Caco-2 (cell line): ENCODE measurements at regions not wholly inside any gene's neighbourhood (a gene's known extent, or its start where the extent isn't known, plus 50 kb on each side); places are given as distances from the start of the nearest gene placed in this dataset.
"Not testable (repeated sequence)": the region's sequence is repeated elsewhere in the genome, so short reads cannot be mapped to it uniquely, and the experiment has no call there.

ENCODE experiments used
- BruUV-seq: library from RNA; stranded (reverse); fragments of 400-500 nt; replicated peaks from 2 replicates; lab custom pipeline; 2021; lab: Mats Ljungman, UMichigan
- CTCF ChIA-PET: fragments of 300-600 bp; sonication (Branson Sonifier 250); formaldehyde crosslinking; loops from one replicate; lab custom pipeline; 2022; ENCODE audit warnings: antibody characterized with exemption; lab: Charles Lee
- POLR2A ChIA-PET: fragments of 300-600 bp; sonication (Branson Sonifier 250); formaldehyde crosslinking; loops from one replicate; lab custom pipeline; 2022; ENCODE audit warnings: antibody characterized with exemption; lab: Charles Lee
- DNase-seq, 2 experiments: peaks; one replicate each; pipeline versions ENCODE4 v3.0.0 to v3.0.0-alpha.2; 2020 to 2022
- H3K27me3 ChIP-seq: replicated peaks from 2 replicates; pipeline ENCODE4 v1.6.0; 2011; ENCODE audit warnings: low read length; ENCODE audit not compliant: control insufficient read depth, insufficient read depth
- H3K36me3 ChIP-seq: 2 replicates; pipeline ENCODE4 v1.5.1; 2011; ENCODE audit warnings: low read length; ENCODE audit not compliant: control insufficient read depth, insufficient read depth
- H3K4me1 ChIP-seq: fragments of 250-450 bp; sonication (Bioruptor Pico); 2 replicates; pipeline ENCODE4 v1.5.1; 2020; ENCODE audit warnings: mild to moderate bottlenecking
- H3K4me3 ChIP-seq: 2 replicates; pipeline ENCODE4 v1.5.1; 2011; ENCODE audit warnings: low read depth, mild to moderate bottlenecking, control low read depth, low read length
- H3K9me3 ChIP-seq: fragments of 250-450 bp; sonication (Bioruptor Pico); 2 replicates; pipeline ENCODE4 v1.5.1; 2020; ENCODE audit warnings: mild to moderate bottlenecking, moderate library complexity
- H3K27ac Mint-ChIP-seq: one replicate; pipeline ENCODE4 v1.8.0; 2022; ENCODE audit warnings: mixed read lengths; ENCODE audit not compliant: unreplicated experiment
- H3K27me3 Mint-ChIP-seq: one replicate; pipeline ENCODE4 v1.8.0; 2022; ENCODE audit warnings: mixed read lengths; ENCODE audit not compliant: insufficient read depth, unreplicated experiment
- H3K36me3 Mint-ChIP-seq: one replicate; pipeline ENCODE4 v1.8.0; 2022; ENCODE audit warnings: mild to moderate bottlenecking, mixed read lengths; ENCODE audit not compliant: insufficient read depth, unreplicated experiment
- H3K4me1 Mint-ChIP-seq: one replicate; pipeline ENCODE4 v1.8.0; 2022; ENCODE audit warnings: low read depth, mixed read lengths; ENCODE audit not compliant: unreplicated experiment
- H3K4me3 Mint-ChIP-seq: one replicate; pipeline ENCODE4 v1.8.0; 2022; ENCODE audit warnings: mild to moderate bottlenecking, moderate library complexity, mixed read lengths; ENCODE audit not compliant: unreplicated experiment
- H3K9me3 Mint-ChIP-seq: one replicate; pipeline ENCODE4 v1.8.0; 2022; ENCODE audit warnings: mixed read lengths; ENCODE audit not compliant: unreplicated experiment
- CTCF ChIP-seq, 2 experiments: fragments of 200-600 bp in 1 of 2; IDR thresholded peaks; 1 replicate in 1 of 2; 2 replicates in 1 of 2; pipeline versions ENCODE4 v1.5.1 to v1.8.0; 2011 to 2022; ENCODE audit warnings: antibody characterized with exemption in 1 of 2, control low read depth in 1 of 2, inconsistent platforms in 1 of 2, low read depth in 1 of 2, low read length in 1 of 2, mild to moderate bottlenecking in 1 of 2, moderate library complexity in 1 of 2; ENCODE audit not compliant: insufficient read depth in 1 of 2, severe bottlenecking in 1 of 2, unreplicated experiment in 1 of 2
- intact Hi-C: fragments of 100-400 bp; cut with micrococcal nuclease; formaldehyde crosslinking; loops from one replicate; pipeline ENCODE4 v1.10.0; 2022; ENCODE audit not compliant: unreplicated experiment

GRCh38 chr9:94030318-94031179 is 53.7 kb upstream of the PTPDC1 start:
- no peaks in the 10 kb centered on the region for H3K9me3 ChIP-seq
- Mint-ChIP-seq H3K4me1 (no peaks in the 10 kb centered on the region), H3K27ac (peak overlapping the region; percentile 95), H3K36me3 (peaks cover 6% of the 10 kb centered on the region), H3K27me3 (no peaks in the 10 kb centered on the region), H3K4me3 (peak overlapping the region; percentile 98), H3K9me3 (no peaks in the 10 kb centered on the region)
- no peak for TF ChIP-seq CTCF (IDR thresholded peaks at IDR 0.05; ENCODE audit: insufficient read depth in 1 of 2, low read depth in 1 of 2, low read length in 1 of 2, severe bottlenecking in 1 of 2, unreplicated experiment in 1 of 2)
- ChIA-PET CTCF (no interaction called here), POLR2A (no interaction called here)
- no peaks in the 10 kb centered on the region for H3K36me3 ChIP-seq
- DNase-seq, result peak; percentile 77 to 78
- BruUV-seq, result no TSS peak
- intact Hi-C loops, result no loop called here
- peak overlapping the region; percentile 80 for H3K4me3 ChIP-seq
- H3K4me1 ChIP-seq, result no peaks in the 10 kb centered on the region
- H3K27me3 ChIP-seq, result no peaks in the 10 kb centered on the region

- no peaks in the 10 kb centered on the region for H3K9me3 ChIP-seq
- peak overlapping the region; percentile 95 for H3K27ac Mint-ChIP-seq
These were observed 54.3 kb upstream of the PTPDC1 start for GRCh38 chr9:94029932-94030317.

GRCh38 chr9:94026816-94027215 is 57.4 kb upstream of the PTPDC1 start:
- intact Hi-C loops, result no loop called here
- Histone ChIP-seq H3K9me3 (no peaks in the 10 kb centered on the region), H3K36me3 (no peaks in the 10 kb centered on the region), H3K27me3 (no peaks in the 10 kb centered on the region), H3K4me1 (no peaks in the 10 kb centered on the region), H3K4me3 (no peak overlapping the region)
- Mint-ChIP-seq H3K36me3 (peaks cover 6% of the 10 kb centered on the region), H3K4me3 (no peak overlapping the region), H3K9me3 (no peaks in the 10 kb centered on the region), H3K27ac (no peak overlapping the region), H3K27me3 (no peaks in the 10 kb centered on the region), H3K4me1 (no peaks in the 10 kb centered on the region)
- ChIA-PET CTCF (no interaction called here), POLR2A (no interaction called here)
- no TSS peak for BruUV-seq
- TF ChIP-seq CTCF (IDR thresholded peaks at IDR 0.05; ENCODE audit: insufficient read depth in 1 of 2, low read depth in 1 of 2, low read length in 1 of 2, severe bottlenecking in 1 of 2, unreplicated experiment in 1 of 2), result no peak
- no peak for DNase-seq

More at GRCh38 chr9:94029932-94030317, 54.3 kb upstream of the PTPDC1 start:
- Mint-ChIP-seq H3K9me3 (no peaks in the 10 kb centered on the region), H3K4me3 (peak overlapping the region; percentile 98), H3K27me3 (no peaks in the 10 kb centered on the region), H3K4me1 (no peaks in the 10 kb centered on the region), H3K36me3 (peaks cover 6% of the 10 kb centered on the region)
- Histone ChIP-seq H3K36me3 (no peaks in the 10 kb centered on the region), H3K4me3 (peak overlapping the region; percentile 80), H3K27me3 (no peaks in the 10 kb centered on the region), H3K4me1 (no peaks in the 10 kb centered on the region)
- TSS peak; percentile 89 for BruUV-seq
- no peak for DNase-seq
- intact Hi-C loops, result no loop called here
- ChIA-PET CTCF (no interaction called here), POLR2A (no interaction called here)
- TF ChIP-seq CTCF (IDR thresholded peaks at IDR 0.05; ENCODE audit: insufficient read depth in 1 of 2, low read depth in 1 of 2, low read length in 1 of 2, severe bottlenecking in 1 of 2, unreplicated experiment in 1 of 2), result no peak

GRCh38 chr9:94022476-94022875 is 61.8 kb upstream of the PTPDC1 start:
- H3K27me3 ChIP-seq, H3K4me3 Mint-ChIP-seq, H3K27me3 Mint-ChIP-seq, DNase-seq, BruUV-seq, H3K4me1 Mint-ChIP-seq, intact Hi-C loops, H3K4me1 ChIP-seq, CTCF ChIA-PET, POLR2A ChIA-PET, H3K27ac Mint-ChIP-seq, H3K36me3 Mint-ChIP-seq, H3K4me3 ChIP-seq, H3K9me3 Mint-ChIP-seq, H3K36me3 ChIP-seq, H3K9me3 ChIP-seq: not testable (repeated sequence)

- H3K9me3 Mint-ChIP-seq, H3K4me3 Mint-ChIP-seq, DNase-seq, H3K4me1 Mint-ChIP-seq, H3K4me3 ChIP-seq, intact Hi-C loops, H3K36me3 Mint-ChIP-seq, POLR2A ChIA-PET, H3K36me3 ChIP-seq, H3K4me1 ChIP-seq, CTCF ChIA-PET, H3K9me3 ChIP-seq, BruUV-seq, H3K27me3 ChIP-seq, H3K27ac Mint-ChIP-seq, H3K27me3 Mint-ChIP-seq: not testable (repeated sequence)
These were observed 63.4 kb upstream of the PTPDC1 start for GRCh38 chr9:94020836-94021235.
